ENCODE measurements at regions not wholly inside any gene's neighbourhood (a gene's known extent, or its start where the extent isn't known, plus 50 kb on each side); places are given as distances from the start of the nearest gene placed in this dataset.

- H3K4me3 ChIP-seq (replicated peaks; ENCODE audit: low read depth, low read length) = no peak overlapping the region
- no peak for TF ChIP-seq CTCF (IDR thresholded peaks at IDR 0.05; ENCODE audit: low read depth, low read length, missing control alignments)
- no peak for DNase-seq (ENCODE audit: extremely low read depth, low read depth)
Observed at GRCh38 chr1:213779228-213779627, 208.5 kb upstream of the PROX1 start.

GRCh38 chr1:213782941-213783672, 204.7 kb upstream of the PROX1 start:
- no peak overlapping the region for H3K4me3 ChIP-seq (replicated peaks; ENCODE audit: low read depth, low read length)
- TF ChIP-seq CTCF (IDR thresholded peaks at IDR 0.05; ENCODE audit: low read depth, low read length, missing control alignments) = no peak
- DNase-seq (ENCODE audit: extremely low read depth, low read depth) = no peak

GRCh38 chr1:213783893-213784292, 203.9 kb upstream of the PROX1 start:
- H3K4me3 ChIP-seq (replicated peaks; ENCODE audit: low read depth, low read length) = no peak overlapping the region
- no peak for DNase-seq (ENCODE audit: extremely low read depth, low read depth)
- no peak for TF ChIP-seq CTCF (IDR thresholded peaks at IDR 0.05; ENCODE audit: low read depth, low read length, missing control alignments)

GRCh38 chr1:213786683-213787082, 201.1 kb upstream of the PROX1 start:
- DNase-seq (ENCODE audit: extremely low read depth, low read depth) = no peak
- no peak overlapping the region for H3K4me3 ChIP-seq (replicated peaks; ENCODE audit: low read depth, low read length)
- TF ChIP-seq CTCF (IDR thresholded peaks at IDR 0.05; ENCODE audit: low read depth, low read length, missing control alignments) = no peak

GRCh38 chr1:213790565-213790964, 197.2 kb upstream of the PROX1 start:
- DNase-seq (ENCODE audit: extremely low read depth, low read depth) = no peak
- TF ChIP-seq CTCF (IDR thresholded peaks at IDR 0.05; ENCODE audit: low read depth, low read length, missing control alignments) = no peak
- H3K4me3 ChIP-seq (replicated peaks; ENCODE audit: low read depth, low read length) = no peak overlapping the region

GRCh38 chr1:213793482-213794067, 194.2 kb upstream of the PROX1 start:
- H3K4me3 ChIP-seq (replicated peaks; ENCODE audit: low read depth, low read length) = no peak overlapping the region
- no peak for TF ChIP-seq CTCF (IDR thresholded peaks at IDR 0.05; ENCODE audit: low read depth, low read length, missing control alignments)
- no peak for DNase-seq (ENCODE audit: extremely low read depth, low read depth)
